Liver (tissue), 8 donors: ENCODE measurements at regions not wholly inside any gene's neighbourhood (a gene's known extent, or its start where the extent isn't known, plus 50 kb on each side); places are given as distances from the start of the nearest gene placed in this dataset.

Experiments used
- DNase-seq: peaks from one replicate; pipeline ENCODE4 v3.0.0-alpha.2; 2017; ENCODE audit warnings: low spot score
- H3K27ac ChIP-seq, 2 donors: one replicate each; pipeline ENCODE4 v1.7.0; 2013; ENCODE audit warnings: inconsistent platforms in 2 of 2, low read length in 2 of 2, control low read depth in 1 of 2, low read depth in 1 of 2, mild to moderate bottlenecking in 1 of 2
- H3K27me3 ChIP-seq, 4 donors: one replicate each; pipeline versions ENCODE4 v1.6.1 to v1.7.0; 2013; ENCODE audit warnings: low read length in 3 of 4, inconsistent platforms in 1 of 4, mild to moderate bottlenecking in 1 of 4, moderate library complexity in 1 of 4; ENCODE audit not compliant: control insufficient read depth in 4 of 4, insufficient read depth in 4 of 4
- H3K36me3 ChIP-seq, 4 donors: one replicate each; pipeline versions ENCODE4 v1.6.1 to v1.7.0; 2013; ENCODE audit warnings: low read length in 3 of 4, mild to moderate bottlenecking in 3 of 4, low read depth in 1 of 4, moderate library complexity in 1 of 4; ENCODE audit not compliant: control insufficient read depth in 4 of 4, insufficient read depth in 3 of 4
- H3K4me1 ChIP-seq, 4 donors: one replicate each; pipeline versions ENCODE4 v1.6.1 to v1.7.0; 2013; ENCODE audit warnings: low read length in 3 of 4, mild to moderate bottlenecking in 3 of 4, moderate library complexity in 1 of 4; ENCODE audit not compliant: control insufficient read depth in 4 of 4, insufficient read depth in 4 of 4
- H3K4me3 ChIP-seq, 3 donors: one replicate each; pipeline versions ENCODE4 v1.6.1 to v1.7.0; 2013; ENCODE audit warnings: low read length in 3 of 3, control low read depth in 1 of 3, low read depth in 1 of 3, mild to moderate bottlenecking in 1 of 3
- H3K9ac ChIP-seq, 2 donors: one replicate each; pipeline ENCODE4 v1.7.0; 2013; ENCODE audit warnings: low read length in 2 of 2, mild to moderate bottlenecking in 2 of 2, moderate library complexity in 2 of 2, control low read depth in 1 of 2, low read depth in 1 of 2
- H3K9me3 ChIP-seq, 4 donors: one replicate each; pipeline versions ENCODE4 v1.6.1 to v1.7.0; 2013; ENCODE audit warnings: low read length in 3 of 4; ENCODE audit not compliant: control insufficient read depth in 4 of 4
- EGR1 ChIP-seq, 2 donors: IDR thresholded peaks; 2 replicates each; pipeline ENCODE4 v1.6.1; 2016 to 2018; ENCODE audit warnings: antibody characterized with exemption in 2 of 2, low read depth in 2 of 2
- FOXA1 ChIP-seq: IDR thresholded peaks from 2 replicates; pipeline ENCODE4 v1.6.1; 2016; ENCODE audit warnings: antibody characterized with exemption
- FOXA2 ChIP-seq: IDR thresholded peaks from 2 replicates; pipeline ENCODE4 v1.6.1; 2016; ENCODE audit warnings: antibody characterized with exemption
- GABPA ChIP-seq, 2 donors: IDR thresholded peaks in 1 of 2; conservative IDR thresholded peaks in 1 of 2; 2 replicates each; pipeline ENCODE4 v1.6.1; 2016; ENCODE audit warnings: antibody characterized with exemption in 2 of 2, mild to moderate bottlenecking in 1 of 2, moderate library complexity in 1 of 2
- HNF4A ChIP-seq, 2 donors: conservative IDR thresholded peaks; 2 replicates each; pipeline ENCODE4 v1.6.1; 2016; ENCODE audit warnings: antibody characterized with exemption in 2 of 2, mild to moderate bottlenecking in 2 of 2
- NR2F2 ChIP-seq: IDR thresholded peaks from 2 replicates; pipeline ENCODE4 v1.6.1; 2016; ENCODE audit warnings: antibody characterized with exemption
- RAD21 ChIP-seq, 2 donors: IDR thresholded peaks; 2 replicates each; pipeline ENCODE4 v1.6.1; 2016; ENCODE audit warnings: antibody characterized with exemption in 2 of 2, mild to moderate bottlenecking in 2 of 2
- SP1 ChIP-seq: IDR thresholded peaks from 2 replicates; pipeline ENCODE4 v1.6.1; 2018; ENCODE audit warnings: antibody characterized with exemption, mild to moderate bottlenecking
- YY1 ChIP-seq: IDR thresholded peaks from 2 replicates; pipeline ENCODE4 v1.6.1; 2016; ENCODE audit warnings: antibody characterized with exemption, mild to moderate bottlenecking
- WGBS: extraction: QIAGEN DNeasy Blood & Tissue Kit; methylation state at CpG from one replicate; pipeline ENCODE4 v1.1.7; 2013; 5-methylcytosine and 5-hydroxymethylcytosine counted together
- TF ChIP-seq, protein P1 (sequence below): fragments of 150-350 bp; IDR thresholded peaks from 2 replicates; pipeline ENCODE4 v1.5.1; 2017; ENCODE audit warnings: improper control_type of control experiment, low read depth, low read length; ENCODE audit not compliant: missing input control
- TF ChIP-seq, protein P2 (sequence below): IDR thresholded peaks from 2 replicates; pipeline ENCODE4 v1.6.1; 2016; ENCODE audit warnings: antibody characterized with exemption
- donor health status: healthy.
- donor health status: healthy.
- donor health status: healthy.
- donor health status: healthy.
- donor health status: healthy.

DNA sequence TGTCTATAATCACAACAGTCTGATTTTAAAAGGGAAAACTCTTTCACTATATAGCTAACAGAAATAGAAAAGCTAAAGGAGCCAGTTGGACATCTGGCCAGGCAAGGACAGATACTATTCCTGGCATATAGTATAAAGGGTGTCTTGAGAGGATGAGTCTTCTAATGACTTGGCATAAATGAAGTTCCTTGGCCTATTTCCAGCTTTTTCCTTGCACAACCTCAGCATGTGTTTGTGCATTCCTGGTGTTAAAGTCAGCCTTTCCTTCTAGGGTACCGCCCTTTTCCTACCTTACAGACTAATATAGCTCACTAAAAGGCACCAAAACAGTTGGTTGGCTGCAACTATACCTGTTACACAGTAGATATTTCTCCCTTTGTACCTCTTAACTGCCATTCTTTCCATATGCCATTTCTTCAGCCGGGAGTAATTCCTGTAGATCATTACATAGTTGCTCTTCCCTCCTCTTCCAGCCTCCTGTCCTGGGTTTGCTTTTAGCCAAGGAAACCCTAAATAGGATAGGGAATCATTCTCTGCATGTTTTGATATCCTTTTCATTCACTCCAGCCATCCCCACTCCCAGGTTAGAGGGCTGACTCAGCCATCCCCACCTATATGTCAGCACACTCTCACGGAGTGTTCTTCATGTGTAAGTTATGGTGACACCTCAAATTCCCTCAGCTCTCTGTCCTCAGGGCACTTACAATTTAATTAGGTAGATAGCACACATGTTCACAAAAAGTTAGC lies 102.1 kb upstream of the MDFIC start:
- H3K36me3 ChIP-seq: no peaks in the 10 kb centered on the region
- H3K27ac ChIP-seq: no peak overlapping the region
- no peak for DNase-seq
- H3K9ac ChIP-seq: no peak overlapping the region
- no peaks in the 10 kb centered on the region for H3K27me3 ChIP-seq
- H3K9me3 ChIP-seq: no peaks in the 10 kb centered on the region
- H3K4me1 ChIP-seq: no peaks in the 10 kb centered on the region
- WGBS: 94% methylated on average over 3 of the region's 3 CpGs
- H3K4me3 ChIP-seq: no peak overlapping the region
- no peak for TF ChIP-seq HNF4A (conservative IDR thresholded peaks at IDR 0.05)
- no peak for TF ChIP-seq YY1
- TF ChIP-seq GABPA (IDR thresholded peaks at IDR 0.05 in 1 of 2, conservative IDR thresholded peaks at IDR 0.05 in 1 of 2): no peak
- no peak for TF ChIP-seq NR2F2
- no peak for TF ChIP-seq FOXA1

DNA sequence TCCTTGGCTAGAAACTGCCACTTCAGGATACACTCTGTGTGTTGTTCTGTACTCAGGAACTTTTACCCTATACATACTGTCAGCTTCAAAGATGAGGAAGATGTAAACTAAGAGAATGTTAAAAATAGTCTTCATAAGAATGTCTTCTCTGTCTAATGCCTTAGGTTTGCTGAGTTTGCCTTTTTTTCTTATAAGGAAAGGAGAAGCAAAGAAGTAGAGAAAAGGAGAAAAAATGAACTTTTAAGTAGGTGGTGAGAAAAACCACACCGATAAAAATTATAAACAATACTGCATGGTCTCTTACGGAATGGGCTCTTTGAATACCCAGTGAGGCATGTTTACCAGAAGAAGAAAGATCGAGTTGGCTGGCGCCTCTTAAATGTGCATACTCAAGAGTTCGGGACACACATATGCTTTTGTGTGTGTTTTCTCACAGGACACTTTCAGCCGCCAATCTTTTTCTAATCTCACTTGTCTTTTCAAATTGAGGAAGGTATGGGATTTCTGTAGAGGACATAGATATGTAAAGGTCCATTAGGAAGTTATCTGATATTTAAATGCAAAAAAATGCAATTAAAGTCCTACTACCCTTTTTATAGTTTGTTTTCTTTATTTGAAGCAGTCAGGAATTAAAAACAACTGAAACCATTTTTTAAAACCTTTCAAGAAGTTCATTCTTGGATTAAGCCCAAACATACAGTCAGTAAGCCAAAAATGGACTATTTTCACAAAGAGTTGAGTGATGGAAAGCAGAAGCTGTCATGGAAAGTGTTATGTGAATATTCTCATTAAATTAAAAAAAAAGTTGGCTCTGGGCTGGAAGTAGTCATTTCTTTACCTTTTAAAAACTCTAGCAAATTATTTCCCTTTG lies 100.6 kb upstream of the MDFIC start:
- Histone ChIP-seq H3K4me1 (no peaks in the 10 kb centered on the region), H3K27me3 (no peaks in the 10 kb centered on the region), H3K9me3 (no peaks in the 10 kb centered on the region), H3K4me3 (no peak overlapping the region), H3K9ac (no peak overlapping the region), H3K27ac (no peak overlapping the region), H3K36me3 (no peaks in the 10 kb centered on the region)
- 56% methylated on average over 6 of the region's 6 CpGs for WGBS
- TF ChIP-seq SP1: no peak
- TF ChIP-seq, protein P1, sequence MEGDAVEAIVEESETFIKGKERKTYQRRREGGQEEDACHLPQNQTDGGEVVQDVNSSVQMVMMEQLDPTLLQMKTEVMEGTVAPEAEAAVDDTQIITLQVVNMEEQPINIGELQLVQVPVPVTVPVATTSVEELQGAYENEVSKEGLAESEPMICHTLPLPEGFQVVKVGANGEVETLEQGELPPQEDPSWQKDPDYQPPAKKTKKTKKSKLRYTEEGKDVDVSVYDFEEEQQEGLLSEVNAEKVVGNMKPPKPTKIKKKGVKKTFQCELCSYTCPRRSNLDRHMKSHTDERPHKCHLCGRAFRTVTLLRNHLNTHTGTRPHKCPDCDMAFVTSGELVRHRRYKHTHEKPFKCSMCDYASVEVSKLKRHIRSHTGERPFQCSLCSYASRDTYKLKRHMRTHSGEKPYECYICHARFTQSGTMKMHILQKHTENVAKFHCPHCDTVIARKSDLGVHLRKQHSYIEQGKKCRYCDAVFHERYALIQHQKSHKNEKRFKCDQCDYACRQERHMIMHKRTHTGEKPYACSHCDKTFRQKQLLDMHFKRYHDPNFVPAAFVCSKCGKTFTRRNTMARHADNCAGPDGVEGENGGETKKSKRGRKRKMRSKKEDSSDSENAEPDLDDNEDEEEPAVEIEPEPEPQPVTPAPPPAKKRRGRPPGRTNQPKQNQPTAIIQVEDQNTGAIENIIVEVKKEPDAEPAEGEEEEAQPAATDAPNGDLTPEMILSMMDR: no peak
- TF ChIP-seq YY1: no peak
- TF ChIP-seq EGR1 (IDR thresholded peaks at IDR 0.05; ENCODE audit: low read depth in 2 of 2): no peak
- TF ChIP-seq, protein P2, sequence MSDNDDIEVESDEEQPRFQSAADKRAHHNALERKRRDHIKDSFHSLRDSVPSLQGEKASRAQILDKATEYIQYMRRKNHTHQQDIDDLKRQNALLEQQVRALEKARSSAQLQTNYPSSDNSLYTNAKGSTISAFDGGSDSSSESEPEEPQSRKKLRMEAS: no peak
- no peak for TF ChIP-seq HNF4A (conservative IDR thresholded peaks at IDR 0.05)
- no peak for DNase-seq

DNA sequence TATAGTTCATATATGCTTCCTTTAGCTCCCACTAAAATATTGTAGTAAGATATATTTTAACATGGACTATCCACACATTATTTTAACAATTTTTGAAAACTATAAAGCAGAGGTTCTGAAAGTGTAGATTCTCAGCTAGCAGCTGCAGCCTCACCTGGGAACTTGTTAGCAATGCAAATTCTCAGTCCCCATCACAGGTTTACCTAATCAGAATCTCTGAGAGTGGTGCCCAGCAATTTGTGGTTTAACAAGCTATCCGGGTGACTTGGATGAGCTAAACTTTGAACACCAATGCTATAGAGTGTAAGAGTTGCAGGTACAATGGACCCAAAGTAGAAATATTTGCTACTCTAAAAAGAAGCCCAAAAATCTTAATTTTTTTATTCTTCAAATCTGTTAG lies 99.8 kb upstream of the MDFIC start:
- no peak for DNase-seq
- no peaks in the 10 kb centered on the region for H3K9me3 ChIP-seq
- H3K4me3 ChIP-seq: no peak overlapping the region
- no peaks in the 10 kb centered on the region for H3K36me3 ChIP-seq
- no peaks in the 10 kb centered on the region for H3K27me3 ChIP-seq
- H3K9ac ChIP-seq: no peak overlapping the region
- H3K27ac ChIP-seq: no peak overlapping the region
- no peak for TF ChIP-seq SP1
- TF ChIP-seq FOXA2: no peak
- TF ChIP-seq YY1: no peak
- TF ChIP-seq GABPA (IDR thresholded peaks at IDR 0.05 in 1 of 2, conservative IDR thresholded peaks at IDR 0.05 in 1 of 2): no peak
- TF ChIP-seq RAD21 (IDR thresholded peaks at IDR 0.05): no peak
- TF ChIP-seq, protein P2: no peak
- TF ChIP-seq, protein P1: no peak
- no peak for TF ChIP-seq NR2F2
- H3K4me1 ChIP-seq: no peaks in the 10 kb centered on the region
- WGBS: 59% methylated on average over 1 of the region's 1 CpG
